Sigmoid colon (tissue), 6 donors: ENCODE measurements at regions not wholly inside any gene's neighbourhood (a gene's known extent, or its start where the extent isn't known, plus 50 kb on each side); places are given as distances from the start of the nearest gene placed in this dataset.

Experiments
- DNase-seq: peaks from one replicate; pipeline ENCODE4 v3.0.0-alpha.2; 2019
- H3K27ac ChIP-seq, 4 donors: fragments of 200-600 bp; sonication (generic); one replicate each; pipeline ENCODE4 v1.5.1; 2016 to 2019; ENCODE audit warnings: mild to moderate bottlenecking in 1 of 4
- H3K27me3 ChIP-seq, 3 donors: fragments of 200-600 bp; sonication (generic); one replicate each; pipeline ENCODE4 v1.5.1; 2019; ENCODE audit warnings: mild to moderate bottlenecking in 1 of 3
- H3K36me3 ChIP-seq, 4 donors: fragments of 200-600 bp; sonication (generic); one replicate each; pipeline ENCODE4 v1.5.1; 2016 to 2019
- H3K4me1 ChIP-seq, 4 donors: fragments of 200-600 bp; sonication (generic); one replicate each; pipeline ENCODE4 v1.5.1; 2017 to 2019
- H3K4me3 ChIP-seq, 4 donors: fragments of 200-600 bp; sonication (generic); one replicate each; pipeline ENCODE4 v1.5.1; 2017 to 2019; ENCODE audit warnings: mild to moderate bottlenecking in 2 of 4, moderate library complexity in 1 of 4
- H3K9me3 ChIP-seq, 4 donors: fragments of 200-600 bp in 3 of 4; sonication (generic) in 3 of 4; one replicate each; pipeline versions ENCODE4 v1.5.1 to v1.6.1; 2013 to 2019
- CTCF ChIP-seq, 4 experiments: fragments of 450-650 bp in 3 of 4; fragments of 200-600 bp in 1 of 4; IDR thresholded peaks; one replicate each; pipeline ENCODE4 v1.5.1; 2016 to 2019; ENCODE audit warnings: antibody characterized with exemption in 4 of 4, mild to moderate bottlenecking in 3 of 4, moderate library complexity in 2 of 4
- EP300 ChIP-seq, 4 donors: sonication (generic); formaldehyde crosslinking; IDR thresholded peaks; one replicate each; pipeline ENCODE4 v1.6.1; 2017; ENCODE audit warnings: antibody characterized with exemption in 4 of 4
- POLR2A ChIP-seq, 2 donors: fragments of 450-650 bp; IDR thresholded peaks; one replicate each; pipeline ENCODE4 v1.6.1; 2016; ENCODE audit warnings: antibody characterized with exemption in 2 of 2, mild to moderate bottlenecking in 2 of 2, moderate library complexity in 2 of 2
- POLR2AphosphoS5 ChIP-seq, 4 donors: sonication (generic); formaldehyde crosslinking; IDR thresholded peaks; one replicate each; pipeline ENCODE4 v1.6.1; 2017; ENCODE audit warnings: antibody characterized with exemption in 4 of 4
- WGBS, 2 donors: extraction: QIAGEN DNeasy Blood & Tissue Kit; methylation state at CpG; one replicate each; pipeline ENCODE4 v1.1.7; 2013; 5-methylcytosine and 5-hydroxymethylcytosine counted together
- intact Hi-C: fragments of 100-400 bp; cut with DNase I; formaldehyde crosslinking; loops from one replicate; pipeline ENCODE4 v1.15.1; 2023
- donor health status: healthy with polysubstance abuse.
- donor health status: healthy.

- Histone ChIP-seq H3K36me3 (no peaks in the 10 kb centered on the region), H3K4me1 (no peaks in the 10 kb centered on the region), H3K27ac (no peak overlapping the region), H3K4me3 (no peak overlapping the region), H3K9me3 (no peaks in the 10 kb centered on the region), H3K27me3 (no peaks in the 10 kb centered on the region)
- DNase-seq: no peak
- TF ChIP-seq POLR2AphosphoS5 (IDR thresholded peaks at IDR 0.05) (no peak), CTCF (IDR thresholded peaks at IDR 0.05) (no peak), POLR2A (IDR thresholded peaks at IDR 0.05) (no peak), EP300 (IDR thresholded peaks at IDR 0.05) (no peak)
- intact Hi-C loops: no loop called here
- WGBS, 2 donors: 78 to 80% methylated on average over 5 of the region's 5 CpGs
These were observed 183.1 kb downstream of the NMUR2 start for GRCh38 chr5:152221721-152222629.

DNA sequence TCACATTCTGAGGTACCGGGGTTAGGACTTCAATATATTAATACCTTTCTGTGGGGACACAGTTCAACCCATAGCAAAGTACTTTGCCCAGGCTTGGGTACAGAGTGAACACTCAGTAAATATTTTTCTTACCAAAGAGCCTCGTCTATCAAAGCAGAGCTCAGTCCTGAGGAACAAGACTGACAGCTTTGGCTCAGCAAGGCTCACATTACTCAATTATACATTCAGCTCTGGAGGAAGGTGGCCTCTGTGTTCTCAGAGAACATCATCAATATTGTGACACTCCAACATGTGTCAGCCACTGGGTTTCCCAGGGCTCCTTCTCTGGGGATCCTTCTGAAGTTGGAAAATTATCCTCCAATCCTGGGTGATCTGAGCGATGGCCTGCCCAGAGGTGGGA is 186.4 kb downstream of the NMUR2 start:
- no peak for DNase-seq
- TF ChIP-seq CTCF (IDR thresholded peaks at IDR 0.05): no peak
- TF ChIP-seq POLR2A (IDR thresholded peaks at IDR 0.05): no peak
- no peak for TF ChIP-seq EP300 (IDR thresholded peaks at IDR 0.05)
- no peak for TF ChIP-seq POLR2AphosphoS5 (IDR thresholded peaks at IDR 0.05)
- H3K36me3 ChIP-seq: no peaks in the 10 kb centered on the region
- intact Hi-C loops: no loop called here
- WGBS, 2 donors: 43 to 76% methylated on average over 3 of the region's 3 CpGs
- no peak overlapping the region for H3K27ac ChIP-seq
- H3K27me3 ChIP-seq: no peaks in the 10 kb centered on the region
- no peaks in the 10 kb centered on the region for H3K9me3 ChIP-seq
- no peaks in the 10 kb centered on the region for H3K4me1 ChIP-seq
- no peak overlapping the region for H3K4me3 ChIP-seq

GRCh38 chr5:152205804-152206203 is 199.3 kb downstream of the NMUR2 start:
- TF ChIP-seq CTCF (IDR thresholded peaks at IDR 0.05): no peak
- no peak for TF ChIP-seq POLR2A (IDR thresholded peaks at IDR 0.05)
- no peak for TF ChIP-seq POLR2AphosphoS5 (IDR thresholded peaks at IDR 0.05)
- TF ChIP-seq EP300 (IDR thresholded peaks at IDR 0.05): no peak
- H3K27me3 ChIP-seq: no peaks in the 10 kb centered on the region
- intact Hi-C loops: no loop called here
- no peaks in the 10 kb centered on the region for H3K4me1 ChIP-seq
- no peak overlapping the region for H3K27ac ChIP-seq
- peaks cover 0 to 2% (median 0%) of the 10 kb centered on the region in 4 donors for H3K9me3 ChIP-seq
- no peak overlapping the region for H3K4me3 ChIP-seq
- no peak for DNase-seq
- no peaks in the 10 kb centered on the region for H3K36me3 ChIP-seq
- 0 to 47% methylated on average over 1 of the region's 1 CpG for WGBS, 2 donors

- H3K4me3 ChIP-seq: no peak overlapping the region
- H3K36me3 ChIP-seq: no peaks in the 10 kb centered on the region
- no peaks in the 10 kb centered on the region for H3K4me1 ChIP-seq
- DNase-seq: no peak
- peaks cover 0 to 2% (median 0%) of the 10 kb centered on the region in 4 donors for H3K9me3 ChIP-seq
- no peak for TF ChIP-seq EP300 (IDR thresholded peaks at IDR 0.05)
- no peak for TF ChIP-seq POLR2AphosphoS5 (IDR thresholded peaks at IDR 0.05)
- intact Hi-C loops: no loop called here
- 90 to 91% methylated on average over 1 of the region's 1 CpG for WGBS, 2 donors
- no peak overlapping the region for H3K27ac ChIP-seq
- no peaks in the 10 kb centered on the region for H3K27me3 ChIP-seq
These were observed 202.8 kb downstream of the NMUR2 start for GRCh38 chr5:152202321-152202720.

- intact Hi-C loops: no loop called here
- no peak for TF ChIP-seq EP300 (IDR thresholded peaks at IDR 0.05)
- no peak for TF ChIP-seq CTCF (IDR thresholded peaks at IDR 0.05)
- TF ChIP-seq POLR2A (IDR thresholded peaks at IDR 0.05): no peak
- TF ChIP-seq POLR2AphosphoS5 (IDR thresholded peaks at IDR 0.05): no peak
- H3K27ac ChIP-seq: no peak overlapping the region
- no peak for DNase-seq
- H3K4me3 ChIP-seq: no peak overlapping the region
- peaks cover 0 to 2% (median 0%) of the 10 kb centered on the region in 4 donors for H3K9me3 ChIP-seq
- H3K36me3 ChIP-seq: no peaks in the 10 kb centered on the region
- H3K4me1 ChIP-seq: no peaks in the 10 kb centered on the region
- no peaks in the 10 kb centered on the region for H3K27me3 ChIP-seq
These were observed 211.5 kb downstream of the NMUR2 start for GRCh38 chr5:152193391-152194107.
